Mucosa of rectum (tissue), 2 donors: ENCODE measurements at regions not wholly inside any gene's neighbourhood (a gene's known extent, or its start where the extent isn't known, plus 50 kb on each side); places are given as distances from the start of the nearest gene placed in this dataset.

Experiments used
- H3K27ac ChIP-seq, 2 donors: one replicate each; pipeline ENCODE4 v1.7.0; 2013; ENCODE audit warnings: inconsistent platforms in 2 of 2, low read depth in 2 of 2, low read length in 2 of 2
- H3K27me3 ChIP-seq, 2 donors: one replicate each; pipeline ENCODE4 v1.7.0; 2013; ENCODE audit warnings: low read length in 2 of 2; ENCODE audit not compliant: control insufficient read depth in 2 of 2, insufficient read depth in 2 of 2
- H3K36me3 ChIP-seq, 2 donors: one replicate each; pipeline ENCODE4 v1.7.0; 2013; ENCODE audit warnings: low read length in 2 of 2; ENCODE audit not compliant: control insufficient read depth in 2 of 2, insufficient read depth in 2 of 2
- H3K4me1 ChIP-seq, 2 donors: one replicate each; pipeline ENCODE4 v1.7.0; 2013; ENCODE audit warnings: low read length in 2 of 2, mild to moderate bottlenecking in 1 of 2; ENCODE audit not compliant: control insufficient read depth in 2 of 2, insufficient read depth in 2 of 2
- H3K4me3 ChIP-seq, 2 donors: one replicate each; pipeline ENCODE4 v1.7.0; 2013; ENCODE audit warnings: low read length in 2 of 2
- H3K9ac ChIP-seq, 2 donors: one replicate each; pipeline ENCODE4 v1.7.0; 2013; ENCODE audit warnings: low read length in 2 of 2, low read depth in 1 of 2, mild to moderate bottlenecking in 1 of 2
- H3K9me3 ChIP-seq, 2 donors: one replicate each; pipeline ENCODE4 v1.7.0; 2013; ENCODE audit warnings: low read length in 2 of 2; ENCODE audit not compliant: control insufficient read depth in 2 of 2
- donor health status: healthy.
- donor health status: Normal muscosa, but diverticular disease.

DNA sequence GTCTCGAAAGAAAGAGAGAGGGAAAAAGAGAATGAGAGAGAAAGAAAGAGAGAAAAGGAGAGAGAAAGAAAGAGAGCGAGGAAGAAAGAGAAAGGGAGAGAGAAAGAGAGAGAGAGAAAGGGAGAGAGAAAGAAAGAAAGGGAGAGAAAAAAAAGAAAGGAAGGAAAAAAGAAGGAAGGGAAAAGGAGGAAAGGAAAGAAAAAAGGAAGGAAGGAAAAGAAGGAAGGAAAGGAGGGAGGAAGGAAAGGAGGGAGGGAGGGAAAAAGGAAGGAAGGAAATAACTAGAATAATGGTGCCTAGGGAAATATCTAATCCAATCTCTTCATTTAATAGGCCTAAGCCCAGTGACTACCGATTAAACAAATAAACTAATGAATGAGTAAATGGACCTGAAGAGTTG is 85.4 kb upstream of the LYZL1 start:
- no peak overlapping the region for H3K4me3 ChIP-seq

DNA sequence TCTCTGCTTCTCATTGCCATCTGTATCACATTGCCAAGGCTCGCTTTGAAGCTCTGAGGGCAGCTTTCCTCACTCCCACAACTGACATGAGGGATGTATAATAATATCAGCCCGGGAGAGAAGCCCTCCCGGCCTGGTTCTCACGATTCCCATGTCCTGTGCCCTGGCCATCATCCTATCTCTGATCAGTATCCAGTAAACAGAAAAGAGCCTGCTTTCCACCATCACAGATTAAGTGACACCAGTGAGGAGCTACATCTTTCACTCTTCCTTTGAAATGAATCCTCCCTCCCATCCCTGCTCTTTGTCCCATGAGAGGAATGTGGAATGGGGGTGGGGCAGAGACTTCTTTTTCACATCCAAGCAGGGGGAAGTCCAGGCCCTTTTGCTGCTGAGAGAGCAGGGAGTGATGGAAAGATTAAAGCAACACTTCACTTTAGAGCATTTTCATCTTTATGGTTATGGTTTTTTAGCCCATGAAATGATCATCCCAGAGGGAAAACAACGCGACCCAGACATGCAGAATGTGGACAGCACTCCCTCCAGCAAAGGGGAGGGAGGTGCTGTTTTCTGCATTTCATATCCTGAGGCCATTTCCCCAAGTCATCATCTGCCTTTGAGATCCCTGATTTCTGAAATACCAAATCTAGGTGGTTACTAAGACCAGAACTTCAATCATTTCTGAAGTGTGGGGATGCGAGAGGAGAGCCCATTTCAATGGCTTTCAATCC is 84.6 kb upstream of the LYZL1 start:
- Histone ChIP-seq H3K9ac (no peak overlapping the region), H3K4me3 (no peak overlapping the region), H3K27me3 (no peaks in the 10 kb centered on the region), H3K36me3 (no peaks in the 10 kb centered on the region), H3K27ac (no peak overlapping the region), H3K4me1 (no peaks in the 10 kb centered on the region), H3K9me3 (no peaks in the 10 kb centered on the region)

More for the DNA sequence above, 85.4 kb upstream of the LYZL1 start:
- H3K9ac ChIP-seq = no peak overlapping the region
- no peaks in the 10 kb centered on the region for H3K9me3 ChIP-seq
- H3K36me3 ChIP-seq = no peaks in the 10 kb centered on the region
- H3K4me1 ChIP-seq = no peaks in the 10 kb centered on the region
- H3K27ac ChIP-seq = no peak overlapping the region
- no peaks in the 10 kb centered on the region for H3K27me3 ChIP-seq

DNA sequence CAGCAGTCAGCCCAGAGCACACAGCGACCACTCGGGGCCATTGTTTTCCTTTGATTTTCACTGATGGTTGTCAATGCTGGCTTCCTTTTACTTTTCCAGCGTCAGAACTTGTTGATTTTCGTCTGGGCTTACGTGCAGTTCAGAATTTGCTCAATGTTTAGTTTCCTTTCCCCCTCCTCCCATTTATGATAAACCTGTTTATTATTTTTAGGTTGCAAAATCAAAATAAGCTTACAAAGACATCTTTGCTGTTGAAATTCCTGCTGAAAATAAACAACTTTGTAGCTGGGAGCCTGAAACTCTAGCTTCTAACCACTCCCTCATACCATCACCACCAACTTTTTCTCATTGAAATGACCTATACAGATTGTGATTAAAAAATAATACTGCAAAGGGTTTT is 83.1 kb upstream of the LYZL1 start:
- Histone ChIP-seq H3K4me3 (no peak overlapping the region), H3K36me3 (no peaks in the 10 kb centered on the region), H3K27me3 (no peaks in the 10 kb centered on the region), H3K4me1 (no peaks in the 10 kb centered on the region), H3K9me3 (no peaks in the 10 kb centered on the region), H3K27ac (no peak overlapping the region), H3K9ac (no peak overlapping the region)

DNA sequence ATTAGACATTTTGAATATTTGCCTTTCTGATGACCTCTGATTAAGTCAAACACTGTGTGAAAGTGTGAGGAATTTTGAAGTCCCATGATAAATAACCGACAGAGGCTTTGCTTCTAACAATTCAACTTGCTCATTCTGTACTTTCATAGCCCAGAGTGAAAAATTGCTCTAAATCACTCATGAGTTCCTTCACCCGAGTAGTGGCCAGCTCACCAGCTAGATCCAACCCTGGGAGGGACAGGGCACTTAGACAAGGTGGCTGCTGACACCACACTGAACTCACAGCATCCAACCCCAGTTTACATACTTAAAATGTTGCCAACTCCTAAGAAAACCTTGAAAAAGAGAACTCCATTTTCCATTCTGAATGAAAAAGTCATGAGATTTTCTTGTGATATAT is 80.0 kb upstream of the LYZL1 start:
- no peaks in the 10 kb centered on the region for H3K9me3 ChIP-seq
- no peaks in the 10 kb centered on the region for H3K27me3 ChIP-seq
- no peaks in the 10 kb centered on the region for H3K36me3 ChIP-seq
- H3K4me3 ChIP-seq = no peak overlapping the region
- no peaks in the 10 kb centered on the region for H3K4me1 ChIP-seq
- H3K9ac ChIP-seq = no peak overlapping the region
- H3K27ac ChIP-seq = no peak overlapping the region

DNA sequence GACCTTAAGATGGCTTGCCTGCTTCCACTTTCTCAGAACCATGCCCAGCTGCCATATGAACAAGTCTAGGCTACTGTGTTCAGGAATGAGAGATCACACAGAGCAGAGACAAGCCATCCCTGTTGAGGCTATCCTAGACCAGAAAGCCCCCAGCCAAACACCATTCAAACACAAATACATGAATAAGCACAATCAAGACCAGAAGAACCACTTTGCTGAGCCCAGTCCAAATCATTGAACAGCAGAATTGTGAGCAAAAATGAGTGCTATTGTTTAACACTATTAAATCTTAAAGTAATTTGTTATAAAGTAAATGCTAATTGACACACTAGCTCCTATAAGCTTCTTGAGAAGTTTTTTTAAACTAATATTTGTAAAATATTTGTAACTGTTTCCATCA is 79.0 kb upstream of the LYZL1 start:
- no peak overlapping the region for H3K4me3 ChIP-seq
- H3K9me3 ChIP-seq = no peaks in the 10 kb centered on the region
- no peak overlapping the region for H3K9ac ChIP-seq
- no peaks in the 10 kb centered on the region for H3K4me1 ChIP-seq
- H3K27ac ChIP-seq = no peak overlapping the region
- no peaks in the 10 kb centered on the region for H3K27me3 ChIP-seq
- no peaks in the 10 kb centered on the region for H3K36me3 ChIP-seq

DNA sequence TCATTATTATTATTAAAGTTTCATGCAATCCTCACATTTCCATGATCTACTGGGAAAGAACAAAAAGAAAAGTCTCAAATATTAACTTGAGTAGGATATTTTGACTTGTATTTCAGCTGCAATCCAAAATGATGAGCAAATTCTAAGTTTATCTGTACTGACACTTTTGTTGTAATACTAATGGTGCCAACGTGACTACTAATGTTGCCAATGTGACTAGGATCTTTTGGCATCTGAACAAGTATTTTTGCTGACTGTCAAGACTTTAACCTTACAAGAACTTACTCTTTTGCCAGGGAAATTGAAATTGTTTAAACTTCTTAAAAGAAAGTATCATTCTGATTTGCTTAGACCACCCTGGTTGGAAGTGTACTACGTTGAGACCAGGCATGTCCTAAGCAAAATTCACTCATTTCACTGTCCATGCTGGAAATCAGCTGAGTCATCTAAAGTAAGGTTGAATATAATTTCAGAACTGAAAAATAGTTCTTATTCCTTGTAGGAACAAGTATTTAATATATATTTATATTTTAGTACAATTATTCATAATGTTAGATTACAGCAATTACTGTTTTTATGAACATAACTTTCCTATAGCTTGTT is 78.5 kb upstream of the LYZL1 start:
- Histone ChIP-seq H3K4me1 (no peaks in the 10 kb centered on the region), H3K9ac (no peak overlapping the region), H3K36me3 (no peaks in the 10 kb centered on the region), H3K4me3 (no peak overlapping the region), H3K27me3 (no peaks in the 10 kb centered on the region), H3K9me3 (no peaks in the 10 kb centered on the region), H3K27ac (no peak overlapping the region)

DNA sequence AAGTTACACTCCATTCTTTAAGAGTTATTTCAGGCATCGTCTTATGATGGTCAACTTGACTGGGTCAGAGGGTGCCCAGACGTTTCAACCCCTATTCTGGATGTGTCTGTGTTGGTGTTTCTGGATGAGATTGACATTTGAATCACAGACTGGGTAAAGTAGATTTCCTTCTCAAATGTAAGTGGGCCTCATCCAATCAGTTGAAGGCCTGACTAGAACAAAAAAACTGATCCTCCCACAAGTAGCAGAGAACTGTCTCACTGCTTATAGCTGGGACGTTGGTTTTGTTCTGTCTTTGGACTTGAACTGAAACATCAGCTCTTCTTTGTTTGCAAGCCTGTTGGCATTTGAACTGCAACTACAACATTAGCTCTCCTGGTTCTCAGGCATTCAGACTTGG is 76.3 kb upstream of the LYZL1 start:
- Histone ChIP-seq H3K4me3 (no peak overlapping the region), H3K9ac (no peak overlapping the region), H3K4me1 (no peaks in the 10 kb centered on the region), H3K27me3 (no peaks in the 10 kb centered on the region), H3K27ac (no peak overlapping the region), H3K9me3 (no peaks in the 10 kb centered on the region), H3K36me3 (no peaks in the 10 kb centered on the region)

DNA sequence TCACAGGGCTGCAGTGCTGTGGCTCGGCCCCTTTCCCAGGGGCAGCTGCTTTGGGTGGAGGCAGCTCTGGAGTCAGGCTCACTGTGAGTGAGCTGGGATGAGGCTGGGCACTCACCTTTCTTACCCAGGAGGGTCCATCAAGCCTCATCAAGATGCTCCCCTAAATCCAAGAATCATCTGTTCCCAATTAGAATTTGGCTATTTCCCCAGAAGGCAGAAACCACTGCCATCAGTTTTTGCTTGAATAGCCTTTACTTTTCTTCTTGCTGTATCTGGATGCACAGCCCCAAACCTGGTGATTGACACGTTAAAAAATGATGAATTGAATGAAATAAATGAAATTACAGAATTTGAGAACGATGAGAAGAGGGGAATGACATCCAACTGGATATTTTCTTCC is 74.3 kb upstream of the LYZL1 start:
- Histone ChIP-seq H3K36me3 (no peaks in the 10 kb centered on the region), H3K9me3 (no peaks in the 10 kb centered on the region), H3K27ac (no peak overlapping the region), H3K4me1 (no peaks in the 10 kb centered on the region), H3K9ac (no peak overlapping the region), H3K4me3 (no peak overlapping the region), H3K27me3 (no peaks in the 10 kb centered on the region)

DNA sequence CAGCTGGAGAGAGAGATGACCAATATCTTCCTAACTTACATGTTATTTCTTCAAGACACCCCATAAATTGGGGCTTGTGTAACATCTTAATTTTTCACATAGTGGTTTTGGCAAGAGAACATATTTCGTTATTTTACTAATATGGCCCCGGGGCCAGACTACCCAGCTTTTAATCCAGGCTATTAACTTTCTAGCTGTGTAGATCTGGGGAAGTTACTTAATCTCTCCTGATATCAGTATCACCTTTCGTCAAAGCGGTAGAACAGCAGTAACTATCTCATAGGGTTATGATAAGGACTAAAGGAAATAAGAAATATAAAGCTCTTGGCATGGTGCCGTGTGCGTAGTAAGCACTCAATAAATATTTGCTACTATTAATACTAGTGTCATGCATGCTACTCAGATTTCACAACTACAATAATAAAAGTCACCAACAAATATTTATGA is 71.6 kb upstream of the LYZL1 start:
- Histone ChIP-seq H3K36me3 (no peaks in the 10 kb centered on the region), H3K4me3 (no peak overlapping the region), H3K9me3 (no peaks in the 10 kb centered on the region), H3K27ac (no peak overlapping the region), H3K27me3 (no peaks in the 10 kb centered on the region), H3K9ac (no peak overlapping the region), H3K4me1 (no peaks in the 10 kb centered on the region)

DNA sequence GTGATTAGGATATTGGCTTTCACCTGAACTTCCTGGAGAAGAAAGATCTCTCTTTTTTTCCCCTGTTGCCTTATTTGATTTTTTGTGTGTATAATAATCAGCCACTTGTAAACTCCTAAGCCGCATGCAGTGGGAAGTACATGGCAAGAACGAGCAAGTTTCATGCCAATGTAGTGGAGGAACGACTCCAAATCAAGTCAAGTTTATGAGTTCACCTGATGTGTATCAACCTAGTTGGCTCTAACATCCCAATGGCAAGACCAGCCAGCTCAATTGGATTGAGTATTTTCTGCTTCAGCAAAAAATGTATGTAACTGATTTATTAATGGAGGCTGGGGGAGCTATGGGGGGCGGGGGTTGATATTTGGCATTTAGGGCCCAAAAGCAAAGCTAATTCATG is 65.5 kb upstream of the LYZL1 start:
- H3K27me3 ChIP-seq = no peaks in the 10 kb centered on the region
- no peaks in the 10 kb centered on the region for H3K9me3 ChIP-seq
- no peak overlapping the region for H3K4me3 ChIP-seq
- no peaks in the 10 kb centered on the region for H3K36me3 ChIP-seq
- H3K4me1 ChIP-seq = no peaks in the 10 kb centered on the region
- no peak overlapping the region for H3K27ac ChIP-seq
- no peak overlapping the region for H3K9ac ChIP-seq
